ENCODE measurements at regions not wholly inside any gene's neighbourhood (a gene's known extent, or its start where the extent isn't known, plus 50 kb on each side); places are given as distances from the start of the nearest gene placed in this dataset.
"Not testable (repeated sequence)": the region's sequence is repeated elsewhere in the genome, so short reads cannot be mapped to it uniquely, and the experiment has no call there.

DNA sequence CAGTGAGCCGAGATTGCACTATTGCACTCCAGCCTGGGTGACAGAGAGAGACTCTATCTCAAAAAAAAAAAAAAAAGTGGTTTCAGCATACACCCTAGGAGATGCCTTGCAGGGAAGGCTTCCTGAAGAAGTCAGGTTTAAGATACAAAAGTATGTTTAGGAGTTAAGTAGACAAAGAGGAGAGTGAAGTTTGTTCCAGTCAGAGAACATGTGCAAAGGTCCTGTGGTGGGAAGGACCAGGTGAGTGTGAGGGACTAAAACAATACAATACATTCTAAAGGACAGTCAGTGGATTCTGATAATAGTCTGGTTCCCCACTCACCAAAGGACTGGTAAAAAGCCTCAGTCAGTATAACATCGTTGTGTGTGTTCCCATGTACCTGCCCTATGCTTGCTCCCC is 299.3 kb downstream of the HIVEP2 start:
- DNase-seq (ENCODE audit: low spot score) (no peak), ATAC-seq (ENCODE audit: low FRiP score) (no peak)
- TF ChIP-seq, protein P1, sequence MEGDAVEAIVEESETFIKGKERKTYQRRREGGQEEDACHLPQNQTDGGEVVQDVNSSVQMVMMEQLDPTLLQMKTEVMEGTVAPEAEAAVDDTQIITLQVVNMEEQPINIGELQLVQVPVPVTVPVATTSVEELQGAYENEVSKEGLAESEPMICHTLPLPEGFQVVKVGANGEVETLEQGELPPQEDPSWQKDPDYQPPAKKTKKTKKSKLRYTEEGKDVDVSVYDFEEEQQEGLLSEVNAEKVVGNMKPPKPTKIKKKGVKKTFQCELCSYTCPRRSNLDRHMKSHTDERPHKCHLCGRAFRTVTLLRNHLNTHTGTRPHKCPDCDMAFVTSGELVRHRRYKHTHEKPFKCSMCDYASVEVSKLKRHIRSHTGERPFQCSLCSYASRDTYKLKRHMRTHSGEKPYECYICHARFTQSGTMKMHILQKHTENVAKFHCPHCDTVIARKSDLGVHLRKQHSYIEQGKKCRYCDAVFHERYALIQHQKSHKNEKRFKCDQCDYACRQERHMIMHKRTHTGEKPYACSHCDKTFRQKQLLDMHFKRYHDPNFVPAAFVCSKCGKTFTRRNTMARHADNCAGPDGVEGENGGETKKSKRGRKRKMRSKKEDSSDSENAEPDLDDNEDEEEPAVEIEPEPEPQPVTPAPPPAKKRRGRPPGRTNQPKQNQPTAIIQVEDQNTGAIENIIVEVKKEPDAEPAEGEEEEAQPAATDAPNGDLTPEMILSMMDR (IDR thresholded peaks at IDR 0.05) = no peak

DNA sequence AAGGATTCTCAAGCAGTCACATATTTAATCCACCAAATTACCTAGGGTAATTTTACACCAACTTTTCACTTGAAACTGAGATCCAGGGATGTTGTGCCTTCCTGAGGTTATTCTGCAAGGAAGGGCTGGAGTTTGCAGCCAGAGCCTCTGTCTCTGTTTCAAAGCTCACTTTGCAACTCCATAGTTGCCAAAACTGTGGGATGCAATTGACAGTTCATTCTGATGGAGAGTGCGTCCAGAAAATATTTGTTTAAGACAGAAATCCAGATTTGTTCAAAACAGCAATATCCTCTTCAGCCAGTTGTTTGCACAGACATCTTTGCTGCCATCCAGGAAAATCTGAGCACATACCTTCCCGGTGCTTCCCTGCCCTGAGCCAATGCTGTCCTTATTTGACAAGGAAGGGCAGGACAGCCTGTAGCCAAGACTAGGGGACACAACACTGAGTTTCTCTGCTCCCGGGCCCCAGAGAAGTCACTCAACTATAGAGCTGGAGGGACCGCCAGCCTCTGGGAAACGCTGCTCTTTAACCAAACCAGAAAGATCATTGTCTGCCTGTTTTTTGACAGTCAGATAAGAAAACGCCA is 297.4 kb downstream of the HIVEP2 start:
- no peak for ATAC-seq (ENCODE audit: low FRiP score)

DNA sequence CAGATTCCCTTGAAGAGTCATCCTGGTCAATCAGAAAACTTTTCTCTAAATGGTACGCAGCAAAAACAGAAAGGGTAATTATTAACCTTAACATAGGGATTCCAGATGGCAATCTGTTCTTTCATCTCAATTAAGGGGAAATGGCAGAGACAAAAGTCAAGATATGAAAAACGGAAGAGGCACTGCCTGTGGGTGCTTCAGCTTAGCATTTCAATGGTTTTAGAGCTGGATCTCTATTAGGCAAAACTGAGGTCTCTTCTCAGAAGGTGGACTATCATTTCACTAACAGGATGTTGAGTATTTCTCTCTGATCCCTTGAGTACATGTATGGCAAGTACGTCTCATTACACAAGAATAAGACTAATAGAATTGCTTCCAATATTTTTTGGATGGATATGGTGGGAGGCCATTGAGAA is 296.9 kb downstream of the HIVEP2 start:
- ATAC-seq (ENCODE audit: low FRiP score) = no peak
- TF ChIP-seq, protein P1 (IDR thresholded peaks at IDR 0.05) = no peak
- no peak for DNase-seq (ENCODE audit: low spot score)

More for the DNA sequence above, 297.4 kb downstream of the HIVEP2 start:
- TF ChIP-seq, protein P1 (IDR thresholded peaks at IDR 0.05) = no peak
- no peak for DNase-seq (ENCODE audit: low spot score)

DNA sequence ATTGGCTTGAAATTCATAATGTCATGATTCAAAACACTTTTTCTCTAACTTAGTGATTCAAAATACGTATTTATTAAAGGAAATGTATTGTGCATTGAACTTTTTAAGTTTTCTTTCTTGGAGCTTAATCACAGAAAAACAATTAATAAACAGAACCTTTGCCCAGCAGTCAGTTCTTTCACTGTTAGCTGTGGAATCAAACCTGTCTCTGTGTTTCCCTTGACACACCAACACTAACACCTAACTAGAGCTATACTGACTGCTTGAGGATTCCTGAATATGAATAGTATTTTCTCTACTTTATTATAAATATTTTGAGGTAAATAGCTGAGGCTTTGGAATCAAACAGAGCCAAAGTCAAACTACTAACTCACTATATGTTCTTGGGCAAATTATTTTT is 296.4 kb downstream of the HIVEP2 start:
- TF ChIP-seq, protein P1 (IDR thresholded peaks at IDR 0.05) = no peak
- no peak for ATAC-seq (ENCODE audit: low FRiP score)
- no peak for DNase-seq (ENCODE audit: low spot score)

- not testable (repeated sequence) for DNase-seq (ENCODE audit: low spot score); ATAC-seq (ENCODE audit: low FRiP score)
These were observed 295.3 kb downstream of the HIVEP2 start for GRCh38 chr6:142649438-142650234.

- DNase-seq (ENCODE audit: low spot score) (no peak), ATAC-seq (ENCODE audit: low FRiP score) (no peak)
- TF ChIP-seq, protein P1 (IDR thresholded peaks at IDR 0.05) = no peak
These were observed 293.6 kb downstream of the HIVEP2 start for GRCh38 chr6:142651384-142651783.

DNA sequence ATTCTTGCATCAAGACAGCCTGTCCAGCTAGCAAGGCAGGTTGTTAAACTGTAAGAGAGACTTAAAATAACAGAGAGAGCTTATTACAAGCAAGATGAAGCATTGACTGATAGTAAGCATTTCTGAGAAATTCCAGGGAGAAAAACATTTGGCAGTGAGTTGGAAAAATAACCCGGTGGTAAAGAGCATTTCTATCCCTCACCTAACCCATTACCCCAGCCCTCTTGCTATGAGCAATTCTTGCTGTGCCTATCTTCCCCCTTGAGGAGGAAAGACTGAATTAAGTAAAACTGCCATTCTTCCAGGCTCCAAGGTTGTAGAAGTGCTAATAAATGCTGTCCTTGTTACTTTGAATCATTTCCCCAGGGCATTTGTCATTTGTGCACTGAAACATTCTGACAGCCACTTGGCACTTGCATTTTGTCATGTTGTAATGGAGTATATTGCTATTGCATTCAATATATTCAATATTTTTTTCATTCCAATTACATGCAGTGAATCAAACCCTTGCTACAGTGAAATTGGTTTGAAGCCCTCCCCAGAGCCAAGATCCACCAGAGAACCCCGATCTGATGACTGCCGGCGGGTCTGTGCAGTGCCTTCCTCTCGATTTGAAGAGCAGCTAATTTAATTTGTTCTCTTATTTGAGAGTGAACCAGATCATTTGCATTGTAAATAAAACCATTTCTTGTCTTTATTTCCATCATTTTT is 291.1 kb downstream of the HIVEP2 start:
- ATAC-seq (ENCODE audit: low FRiP score) = no peak
- no peak for DNase-seq (ENCODE audit: low spot score)
- TF ChIP-seq, protein P1 (IDR thresholded peaks at IDR 0.05) = no peak

Measured in omental fat pad (tissue), 3 donors.